Midbrain (tissue), 1 donor: ENCODE measurements at regions not wholly inside any gene's neighbourhood (a gene's known extent, or its start where the extent isn't known, plus 50 kb on each side); places are given as distances from the start of the nearest gene placed in this dataset.
"Not testable (repeated sequence)": the region's sequence is repeated elsewhere in the genome, so short reads cannot be mapped to it uniquely, and the experiment has no call there.

Experiments
- DNase-seq: peaks from one replicate; lab custom pipeline; 2025; lab: John Stamatoyannopoulos, UW

GRCh38 chr2:215832791-215833190 is 180.6 kb downstream of the MREG start:
- DNase-seq = peak; percentile 20

GRCh38 chr2:215831296-215831913 is 181.9 kb downstream of the MREG start:
- DNase-seq = peak; percentile 26

GRCh38 chr2:215830304-215830703 is 183.0 kb downstream of the MREG start:
- no peak for DNase-seq

GRCh38 chr2:215829261-215829660 is 184.1 kb downstream of the MREG start:
- no peak for DNase-seq

GRCh38 chr2:215828528-215829184 is 184.7 kb downstream of the MREG start:
- no peak for DNase-seq

- no peak for DNase-seq
These were observed 186.4 kb downstream of the MREG start for GRCh38 chr2:215826838-215827441.

GRCh38 chr2:215826376-215826775 is 187.0 kb downstream of the MREG start:
- DNase-seq = no peak

- DNase-seq = no peak
These were observed 187.6 kb downstream of the MREG start for GRCh38 chr2:215825707-215826106.

- not testable (repeated sequence) for DNase-seq
These were observed 192.1 kb downstream of the MREG start for GRCh38 chr2:215821298-215821697.

- DNase-seq = not testable (repeated sequence)
These were observed 193.6 kb downstream of the MREG start for GRCh38 chr2:215819713-215820112.

GRCh38 chr2:215817046-215817445 is 196.3 kb downstream of the MREG start:
- DNase-seq = no peak

- DNase-seq = no peak
These were observed 196.9 kb downstream of the MREG start for GRCh38 chr2:215816424-215816823.

- DNase-seq = no peak
These were observed 197.4 kb downstream of the MREG start for GRCh38 chr2:215815960-215816359.

- no peak for DNase-seq
These were observed 200.4 kb downstream of the MREG start for GRCh38 chr2:215812966-215813365.

GRCh38 chr2:215811409-215812345 is 201.7 kb downstream of the MREG start:
- no peak for DNase-seq

GRCh38 chr2:215811003-215811402 is 202.3 kb downstream of the MREG start:
- no peak for DNase-seq

GRCh38 chr2:215808996-215809395 is 204.4 kb downstream of the MREG start:
- DNase-seq = no peak

GRCh38 chr2:215808194-215808593 is 205.2 kb downstream of the MREG start:
- DNase-seq = no peak

- no peak for DNase-seq
These were observed 207.9 kb downstream of the MREG start for GRCh38 chr2:215805493-215805892.

GRCh38 chr2:215803150-215803549 is 210.2 kb downstream of the MREG start:
- no peak for DNase-seq

GRCh38 chr2:215799194-215799593 is 214.2 kb downstream of the MREG start:
- no peak for DNase-seq

- no peak for DNase-seq
These were observed 215.7 kb downstream of the MREG start for GRCh38 chr2:215797676-215798075.
